Inferior parietal cortex (tissue), 1 donor: ENCODE measurements at regions not wholly inside any gene's neighbourhood (a gene's known extent, or its start where the extent isn't known, plus 50 kb on each side); places are given as distances from the start of the nearest gene placed in this dataset.
"Not testable (repeated sequence)": the region's sequence is repeated elsewhere in the genome, so short reads cannot be mapped to it uniquely, and the experiment has no call there.

Experiments
- DNase-seq: peaks from one replicate; pipeline ENCODE4 v3.0.0-alpha.2; 2016; ENCODE audit errors: extremely low spot score

DNA sequence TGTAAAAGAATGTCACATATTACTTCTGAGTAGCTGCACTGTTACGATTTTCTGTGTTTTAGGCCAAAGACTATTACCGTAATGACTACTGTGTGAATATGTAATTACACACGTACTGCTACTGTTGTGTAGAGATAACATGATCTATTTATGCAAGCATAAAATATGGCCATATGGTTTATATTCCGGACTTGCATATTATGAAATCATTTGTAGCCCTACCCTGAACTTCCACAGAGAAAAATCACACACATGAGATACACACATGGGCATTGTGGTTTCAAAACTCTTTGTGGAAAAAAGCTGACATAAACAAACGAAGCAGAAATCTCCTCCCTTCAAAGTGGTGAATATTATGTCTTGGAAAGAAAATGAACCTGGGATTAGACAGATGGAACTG, 373.0 kb upstream of the ADAMTS5 start:
- DNase-seq, result no peak

DNA sequence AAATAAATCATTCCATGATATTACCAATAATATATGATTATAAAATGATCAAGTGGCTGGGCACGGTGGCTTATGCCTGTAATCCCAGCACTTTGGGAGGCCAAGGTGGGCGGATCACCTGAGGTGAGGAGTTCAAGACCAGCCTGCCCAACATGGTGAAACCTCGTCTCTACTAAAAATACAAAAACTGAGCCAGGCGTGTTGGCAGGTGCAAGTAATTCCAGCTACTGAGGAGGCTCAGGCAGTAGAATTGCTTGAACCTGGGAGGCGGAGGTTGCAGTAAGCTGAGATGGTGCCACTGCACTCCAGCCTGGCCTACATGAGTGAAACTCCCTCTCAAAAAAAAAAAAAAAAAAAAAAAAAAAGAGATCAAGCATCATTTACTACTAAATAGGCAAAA, 371.1 kb upstream of the ADAMTS5 start:
- not testable (repeated sequence) for DNase-seq

- no peak for DNase-seq
These were observed 366.2 kb upstream of the ADAMTS5 start for GRCh38 chr21:27333096-27333495.

GRCh38 chr21:27329255-27329851, 362.5 kb upstream of the ADAMTS5 start:
- no peak for DNase-seq

DNA sequence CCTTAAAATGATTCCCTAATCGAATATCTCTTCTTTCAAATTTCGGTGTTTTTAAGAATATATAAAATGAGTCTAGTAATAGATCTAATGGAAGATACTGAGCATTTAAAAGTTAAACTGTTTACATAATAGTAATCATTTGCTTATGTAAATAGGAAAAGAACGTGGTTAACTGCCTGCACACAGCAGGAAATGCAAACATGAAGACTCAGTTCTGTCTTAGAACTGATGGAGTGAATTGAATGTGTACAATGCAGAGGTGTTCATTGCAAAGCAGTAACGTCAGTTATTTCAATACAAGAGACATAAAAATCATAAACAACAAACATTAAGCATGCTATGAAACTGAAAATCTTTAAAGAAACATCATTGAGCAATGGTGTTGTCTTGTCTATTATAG, 359.4 kb upstream of the ADAMTS5 start:
- DNase-seq, result no peak

- DNase-seq, result no peak
These were observed 356.4 kb upstream of the ADAMTS5 start for GRCh38 chr21:27323331-27323730.

DNA sequence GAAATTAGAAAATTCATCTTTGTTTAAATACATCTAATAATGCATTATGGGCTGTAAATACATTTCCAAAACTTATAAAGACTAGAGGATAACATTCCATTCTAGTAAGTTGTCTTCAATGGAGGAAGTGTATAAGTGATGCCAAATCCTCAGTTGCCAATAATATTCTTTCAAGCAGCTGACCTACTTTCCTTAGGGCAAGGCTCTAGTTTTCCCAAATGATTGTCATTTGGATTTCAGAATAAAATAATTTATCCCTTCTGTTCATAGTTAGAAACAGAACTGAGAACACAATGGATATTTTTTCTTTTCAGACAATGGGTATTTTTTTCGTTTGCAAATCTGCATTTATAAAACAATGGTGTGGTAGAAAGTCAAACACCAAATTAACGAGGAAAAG, 354.9 kb upstream of the ADAMTS5 start:
- no peak for DNase-seq

DNA sequence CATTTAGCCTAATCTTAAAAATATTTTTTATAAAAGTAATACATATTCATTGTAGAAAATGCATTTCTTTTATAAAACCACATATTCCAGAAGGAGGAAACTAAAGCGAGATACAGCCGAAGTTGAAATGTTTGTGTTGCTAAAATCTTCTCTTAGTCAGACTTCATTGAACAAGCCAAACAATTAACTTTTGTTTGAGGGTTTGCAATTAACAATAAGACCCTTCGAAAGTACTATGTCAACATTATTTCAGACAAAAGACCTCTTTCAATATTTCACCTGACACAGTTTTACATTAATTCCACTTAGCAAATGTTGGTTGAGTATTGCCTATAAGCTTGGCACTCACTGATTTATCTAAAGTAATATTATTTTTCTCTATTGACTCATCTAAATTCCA, 354.0 kb upstream of the ADAMTS5 start:
- DNase-seq, result no peak

- not testable (repeated sequence) for DNase-seq
These were observed 350.7 kb upstream of the ADAMTS5 start for GRCh38 chr21:27317601-27318000.

- DNase-seq, result no peak
These were observed 348.5 kb upstream of the ADAMTS5 start for GRCh38 chr21:27315373-27315772.

DNA sequence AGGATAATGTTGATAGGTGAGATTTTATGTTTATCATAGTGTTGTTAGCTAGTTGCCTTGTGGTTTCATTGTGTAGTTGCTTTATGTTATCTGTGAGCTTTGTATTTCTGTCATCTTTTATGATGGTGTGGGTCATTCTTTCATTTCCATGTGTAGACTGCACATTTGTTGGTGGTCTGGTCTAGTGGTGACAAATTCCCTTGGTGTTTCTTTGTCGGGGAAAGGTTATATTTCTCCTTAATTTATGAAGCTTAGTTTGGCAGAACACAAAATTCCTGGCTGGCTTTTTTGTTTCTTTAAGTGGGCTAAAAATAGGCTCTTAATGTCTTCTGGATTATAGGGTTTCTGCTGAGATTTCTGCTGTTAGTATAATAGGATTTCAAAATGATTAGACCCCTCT, 347.2 kb upstream of the ADAMTS5 start:
- DNase-seq, result no peak

DNA sequence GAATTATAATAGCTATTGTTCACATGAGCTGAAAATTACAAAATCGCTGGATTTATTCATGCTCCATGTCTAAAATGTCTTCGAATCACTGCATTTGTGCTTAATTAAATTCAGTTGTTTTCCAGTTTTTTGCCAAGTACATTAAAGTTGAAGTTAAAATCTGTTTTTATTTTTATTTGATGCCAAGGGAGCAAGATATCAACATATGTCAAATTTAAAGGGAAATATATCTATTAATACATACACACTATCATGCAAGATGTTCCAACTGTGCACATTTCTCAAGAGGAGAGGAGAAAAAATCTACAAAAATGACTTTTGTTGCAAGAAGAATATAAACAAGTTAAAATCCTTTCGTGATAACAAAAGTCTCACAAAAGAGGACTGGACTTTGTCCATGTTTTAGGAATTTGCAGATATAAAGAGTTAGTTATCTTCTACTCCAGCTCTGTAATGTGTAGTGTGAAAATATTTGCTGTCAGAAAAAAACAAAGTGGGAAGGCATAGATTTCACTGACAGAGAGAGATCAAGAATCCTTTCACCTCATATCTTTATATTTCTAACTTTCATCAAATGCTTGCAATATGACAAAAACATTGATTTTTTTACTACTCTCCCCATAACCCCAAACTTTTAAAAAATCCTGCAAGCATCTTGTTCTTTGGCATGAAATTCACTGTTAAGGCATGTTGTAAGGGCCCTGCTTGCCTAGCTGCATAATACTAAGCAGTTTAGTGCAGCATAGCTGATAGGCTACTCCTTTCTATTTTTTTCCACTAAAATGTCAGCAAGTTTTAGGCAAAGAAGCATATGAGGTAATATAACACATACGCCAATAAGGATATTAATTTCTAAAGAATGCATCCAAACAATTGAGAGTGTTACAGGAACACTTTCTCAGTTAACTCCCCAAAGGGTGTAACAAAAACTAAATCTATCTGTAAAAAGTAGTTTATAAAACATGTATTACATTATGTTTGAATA, 340.2 kb upstream of the ADAMTS5 start:
- DNase-seq, result no peak

DNA sequence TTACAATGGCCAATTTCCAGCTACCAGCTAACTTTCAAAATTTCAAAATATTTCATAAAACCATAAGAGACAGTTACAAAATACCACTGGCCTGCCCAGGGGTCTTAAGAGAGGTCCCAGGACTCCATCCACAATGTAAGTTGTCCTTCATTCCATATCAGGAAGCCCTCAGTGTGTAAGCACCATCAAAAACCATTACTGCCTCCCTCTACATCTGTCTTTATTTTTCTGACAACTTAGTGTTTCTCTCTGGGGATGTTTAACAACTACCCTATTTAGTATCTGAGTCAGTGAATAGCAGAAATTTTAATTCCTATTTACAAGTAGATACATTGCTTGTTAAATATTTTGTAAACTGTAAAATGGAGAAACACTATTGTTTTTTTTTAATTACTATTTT, 339.3 kb upstream of the ADAMTS5 start:
- DNase-seq, result no peak

- no peak for DNase-seq
These were observed 334.3 kb upstream of the ADAMTS5 start for GRCh38 chr21:27301220-27301619.

- DNase-seq, result no peak
These were observed 333.9 kb upstream of the ADAMTS5 start for GRCh38 chr21:27300770-27301169.

DNA sequence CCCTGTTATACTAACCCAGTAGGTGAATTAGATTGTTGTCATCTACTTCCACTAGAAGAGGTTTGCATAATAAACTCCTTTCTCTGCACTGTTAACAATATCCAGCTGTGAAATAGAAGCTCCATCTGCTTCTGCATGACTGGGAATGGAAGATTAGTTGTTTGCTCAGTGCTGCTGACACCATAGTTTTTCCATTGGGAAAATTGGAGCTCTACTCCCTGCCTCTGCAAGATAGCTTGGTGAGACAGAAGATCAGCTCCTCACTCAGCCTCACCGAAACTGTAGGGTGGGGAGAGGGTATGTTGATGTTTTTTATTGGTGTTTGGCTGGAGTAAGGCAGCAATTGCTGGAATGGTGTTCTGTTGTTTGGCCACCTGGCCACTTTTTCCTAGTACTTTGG, 331.6 kb upstream of the ADAMTS5 start:
- DNase-seq, result no peak

- DNase-seq, result no peak
These were observed 326.4 kb upstream of the ADAMTS5 start for GRCh38 chr21:27293239-27293638.

DNA sequence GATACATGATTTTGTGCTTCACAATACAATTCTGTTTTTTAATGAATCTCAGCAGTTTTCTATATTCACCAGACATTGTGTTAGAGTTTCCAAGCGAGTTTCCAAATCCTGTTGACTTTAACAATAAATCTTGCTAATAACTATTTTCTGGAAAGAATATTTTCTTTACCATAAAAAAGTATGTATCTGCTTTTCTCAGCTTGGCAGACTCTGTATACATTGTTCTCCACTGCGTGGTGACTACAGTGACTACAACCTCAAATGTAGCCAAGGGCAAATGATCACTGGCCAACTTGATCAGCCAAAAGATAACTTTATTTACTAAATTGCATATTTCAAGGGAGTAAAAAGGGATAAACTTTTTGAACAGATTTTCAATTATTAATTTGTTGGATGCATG, 325.9 kb upstream of the ADAMTS5 start:
- DNase-seq, result no peak

DNA sequence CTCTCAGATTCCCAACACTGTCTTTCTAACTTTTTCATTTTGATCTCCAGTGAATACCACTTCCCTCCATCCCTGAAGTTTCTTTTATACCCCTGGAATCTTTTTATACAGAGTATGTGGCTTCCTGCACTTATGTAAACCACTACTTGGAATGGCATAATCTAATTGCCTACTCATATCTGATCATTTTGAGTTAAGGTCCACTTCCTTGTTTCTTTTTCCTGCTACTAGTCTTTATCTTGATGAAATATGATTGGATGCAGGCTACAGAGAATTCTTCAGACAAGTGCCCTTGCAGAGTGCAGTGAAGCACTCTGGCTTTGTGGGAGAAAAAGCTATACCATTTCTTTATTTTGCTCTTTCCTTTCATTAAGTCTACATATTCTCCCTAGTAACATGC, 325.3 kb upstream of the ADAMTS5 start:
- DNase-seq, result no peak

- no peak for DNase-seq
These were observed 324.1 kb upstream of the ADAMTS5 start for GRCh38 chr21:27291006-27291405.

DNA sequence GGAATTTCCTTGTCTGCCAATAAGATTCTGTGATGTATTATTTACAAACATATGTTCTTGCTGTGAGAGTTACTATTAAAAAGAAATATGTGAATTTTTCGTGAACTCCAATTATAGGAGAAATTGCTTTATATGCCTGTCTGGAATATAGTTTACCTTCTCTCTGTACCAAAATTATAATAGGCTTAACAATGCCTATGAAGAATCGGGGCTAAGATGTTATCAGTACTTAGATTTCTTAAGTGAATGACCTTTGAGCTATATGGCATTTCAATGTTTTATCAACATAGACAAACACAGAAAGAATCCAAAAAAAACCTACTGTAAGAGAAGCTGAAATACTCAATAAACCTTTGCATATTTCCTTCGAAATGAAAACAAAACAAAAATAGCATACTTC, 323.1 kb upstream of the ADAMTS5 start:
- DNase-seq, result no peak

GRCh38 chr21:27286760-27287159, 319.9 kb upstream of the ADAMTS5 start:
- no peak for DNase-seq

DNA sequence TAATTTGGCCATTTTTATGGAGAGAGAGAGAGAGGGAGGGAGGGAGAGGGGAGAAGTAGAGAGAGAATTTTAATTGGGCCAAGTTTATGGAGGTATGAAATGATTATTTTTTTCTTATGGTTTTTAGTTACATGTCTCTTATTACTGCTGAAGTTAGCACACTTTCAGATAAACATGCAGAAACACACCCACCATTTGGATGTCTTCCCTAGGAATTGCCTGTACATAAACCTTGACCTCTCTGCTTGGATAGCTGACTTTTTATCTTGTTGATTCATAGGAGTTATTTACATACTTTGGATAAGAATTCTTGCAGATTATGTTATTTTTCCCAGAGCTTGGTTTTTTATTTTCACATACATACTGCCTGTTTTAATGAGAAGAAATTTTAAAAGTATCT, 310.2 kb upstream of the ADAMTS5 start:
- DNase-seq, result no peak
